ENCODE measurements at regions not wholly inside any gene's neighbourhood (a gene's known extent, or its start where the extent isn't known, plus 50 kb on each side); places are given as distances from the start of the nearest gene placed in this dataset.
"Not testable (repeated sequence)": the region's sequence is repeated elsewhere in the genome, so short reads cannot be mapped to it uniquely, and the experiment has no call there.

DNA sequence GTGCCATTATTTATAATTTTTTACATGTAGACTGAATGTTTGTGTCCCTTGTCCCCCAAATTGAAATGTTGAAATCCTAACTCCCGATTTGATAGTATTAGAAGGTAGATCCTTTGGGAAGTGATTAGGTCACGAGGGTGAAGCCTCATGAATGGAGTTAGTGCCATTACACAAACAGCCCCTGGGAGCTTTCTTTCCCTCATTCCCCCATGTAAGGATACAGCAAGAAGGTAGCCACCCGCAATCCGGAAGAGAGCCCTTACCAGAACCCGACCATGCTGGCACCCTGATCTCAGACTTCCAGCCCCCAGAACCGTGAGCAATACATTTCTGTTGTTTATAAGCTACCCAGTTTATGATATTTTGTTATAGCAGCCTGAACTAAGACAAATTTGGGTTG, 143.2 kb downstream of the NPIPB5 start:
- no peak for DNase-seq (ENCODE audit: low read depth)

DNA sequence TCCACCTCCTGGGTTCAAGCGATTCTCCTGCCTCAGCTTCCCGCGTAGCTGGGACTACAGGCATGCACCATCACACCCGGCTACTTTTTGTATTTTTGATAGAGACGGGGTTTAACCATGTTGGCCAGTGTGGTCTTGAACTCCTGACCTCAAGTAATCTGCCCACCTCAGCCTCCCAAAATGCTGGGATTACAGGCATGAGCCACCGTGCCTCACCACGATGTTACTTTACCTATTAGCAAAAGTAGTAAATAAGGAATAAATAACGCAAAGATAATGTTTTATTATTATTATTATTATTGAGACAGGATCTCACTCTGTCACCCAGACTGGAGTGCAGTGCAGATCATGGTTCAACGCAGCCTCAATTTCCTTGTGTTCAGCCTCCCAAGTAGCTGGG, 145.9 kb downstream of the NPIPB5 start:
- DNase-seq (ENCODE audit: low read depth), result not testable (repeated sequence)

DNA sequence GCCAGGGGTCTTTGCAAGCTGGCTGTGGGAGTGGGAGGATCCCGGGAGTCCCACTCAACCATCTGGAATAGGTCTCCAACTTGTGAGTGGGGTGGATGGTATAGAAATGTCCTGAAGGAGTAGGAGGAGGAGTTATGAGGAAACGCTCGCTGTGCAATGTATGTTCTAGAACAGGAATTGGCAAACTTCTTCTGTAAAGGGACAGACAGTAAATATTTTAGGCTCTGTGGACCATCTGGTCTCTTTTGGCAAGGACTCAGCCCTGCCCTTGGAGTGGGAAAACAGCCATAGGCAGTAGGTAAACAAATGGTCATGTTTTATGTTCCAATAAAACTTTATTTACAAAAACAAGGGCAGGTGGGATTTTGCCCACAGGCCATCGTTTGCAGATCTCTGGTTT, 149.2 kb downstream of the NPIPB5 start:
- DNase-seq (ENCODE audit: low read depth), result no peak

DNA sequence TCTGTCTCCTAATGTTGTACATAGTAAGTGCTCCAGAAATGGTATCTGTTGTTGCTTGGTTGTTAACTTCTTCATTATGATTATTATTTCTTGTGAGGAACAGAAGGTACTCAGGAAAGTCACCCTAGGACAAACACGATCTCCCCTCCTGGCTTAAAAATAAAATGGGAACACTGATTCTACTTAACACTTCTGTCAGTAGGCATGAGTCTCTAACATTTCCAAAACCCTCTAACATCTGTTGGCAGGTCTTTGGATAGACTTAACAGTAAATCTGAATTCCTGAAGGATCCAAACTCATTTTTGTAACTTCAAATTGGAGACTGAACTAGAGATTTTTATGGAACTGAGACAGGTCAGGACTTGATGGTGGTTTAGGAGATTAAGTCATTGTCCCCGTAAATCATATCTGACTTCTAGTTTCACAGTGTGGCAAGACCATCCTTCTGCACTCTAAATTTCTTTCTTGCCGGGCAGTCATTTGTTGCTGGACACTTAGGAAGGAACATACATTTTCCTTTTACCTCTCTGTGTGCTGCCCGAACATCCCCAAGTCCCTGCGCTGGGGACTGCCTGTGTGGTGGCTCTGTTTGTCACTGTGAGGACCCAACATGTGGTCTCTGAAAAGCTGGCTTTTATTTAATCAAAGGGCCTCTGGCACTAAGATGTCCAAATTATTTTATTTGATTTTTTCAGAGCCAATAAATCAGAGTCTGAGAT, 149.9 kb downstream of the NPIPB5 start:
- DNase-seq (ENCODE audit: low read depth), result no peak

DNA sequence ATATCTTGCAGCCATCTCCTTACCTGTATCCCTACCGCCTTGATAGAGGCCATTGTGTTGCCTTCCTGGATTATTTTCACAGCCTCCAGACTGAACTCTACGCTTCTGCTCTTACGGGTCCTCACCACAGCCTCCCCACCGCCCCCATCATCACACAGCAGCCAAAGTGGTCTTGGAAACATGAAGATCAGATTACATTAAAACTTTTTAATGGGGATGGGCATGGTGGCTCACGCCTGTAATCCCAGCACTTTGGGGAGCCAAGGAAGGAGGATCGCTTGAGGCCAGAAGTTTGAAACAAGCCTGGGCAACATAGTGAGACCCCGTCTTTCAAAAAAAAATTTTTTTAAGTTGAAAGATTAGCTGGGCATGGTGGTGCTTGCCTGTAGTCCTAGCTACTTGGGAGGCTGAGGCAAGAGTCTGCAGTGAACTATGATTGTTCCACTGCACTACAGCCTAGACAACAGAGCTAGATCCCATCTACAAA, 150.5 kb downstream of the NPIPB5 start:
- no peak for DNase-seq (ENCODE audit: low read depth)

DNA sequence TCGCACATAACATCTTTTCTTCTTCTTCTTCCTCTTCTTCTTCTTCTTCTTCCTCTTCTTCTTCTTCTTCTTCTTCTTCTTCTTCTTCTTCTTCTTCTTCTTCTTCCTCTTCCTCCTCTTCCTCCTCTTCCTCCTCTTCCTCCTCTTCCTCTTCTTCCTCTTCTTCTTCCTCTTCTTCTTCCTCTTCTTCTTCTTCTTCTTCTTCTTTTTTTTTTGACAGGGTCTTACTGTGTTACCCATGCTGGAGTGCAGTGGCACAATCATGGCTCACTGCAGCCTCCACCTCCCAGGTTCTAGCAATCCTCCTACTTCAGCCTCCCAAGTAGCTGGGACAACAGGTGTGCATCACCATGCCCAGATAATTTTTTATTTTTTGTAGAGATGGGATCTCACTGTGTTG, 151.0 kb upstream of the HS3ST2 start:
- DNase-seq (ENCODE audit: low read depth), result not testable (repeated sequence)

DNA sequence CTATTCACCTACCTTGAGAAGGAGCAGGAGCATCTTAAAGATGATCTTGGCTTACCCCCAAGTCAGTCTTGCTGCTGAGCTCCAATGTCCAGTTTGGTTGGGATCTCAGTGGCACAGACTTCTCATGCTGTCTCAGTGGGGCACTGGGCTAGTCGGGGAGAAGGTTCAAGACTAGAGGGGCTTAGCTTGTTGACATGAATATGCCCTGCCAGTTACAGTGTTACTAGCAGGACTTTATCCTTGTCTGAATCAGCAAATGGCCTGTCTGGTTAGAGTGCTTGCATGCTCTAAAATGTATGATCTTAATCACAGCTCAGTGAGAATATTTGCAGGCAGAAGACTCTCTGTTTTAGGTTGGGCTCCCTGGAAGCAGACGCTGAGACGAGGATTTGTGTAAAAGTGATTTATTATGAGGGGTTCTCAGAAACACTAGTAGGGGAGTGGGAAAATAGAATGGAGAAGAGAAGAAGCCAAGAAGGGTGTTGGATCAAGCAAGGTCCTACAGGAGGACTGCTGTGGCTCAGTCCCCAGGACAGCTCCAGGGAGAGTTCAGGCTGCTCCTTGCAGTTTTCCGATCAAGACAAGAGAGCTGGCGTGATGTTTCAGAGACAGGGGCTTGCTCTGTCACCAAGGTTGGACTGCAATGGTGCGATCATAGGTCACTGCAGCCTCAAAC, 150.4 kb upstream of the HS3ST2 start:
- DNase-seq (ENCODE audit: low read depth), result no peak

DNA sequence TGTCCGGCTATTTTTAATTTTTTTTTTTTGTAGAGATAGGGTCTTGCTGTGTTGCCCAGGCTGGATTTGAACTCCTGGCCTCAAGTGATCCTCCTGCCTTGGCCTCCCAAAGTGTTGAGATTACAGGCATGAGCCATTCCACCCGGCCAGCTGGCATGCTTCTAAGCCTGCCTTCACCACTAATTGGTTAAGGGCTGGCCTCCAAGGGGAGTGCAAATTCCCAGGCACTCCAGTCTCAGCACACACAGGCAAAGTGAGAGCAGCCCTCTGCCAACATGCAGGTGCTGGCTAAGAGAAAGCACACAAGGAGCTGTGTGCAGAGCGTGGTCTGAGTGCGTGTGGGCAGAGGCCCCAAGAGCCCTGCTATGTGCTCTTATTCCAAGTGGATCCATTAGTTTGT, 149.8 kb upstream of the HS3ST2 start:
- no peak for DNase-seq (ENCODE audit: low read depth)

DNA sequence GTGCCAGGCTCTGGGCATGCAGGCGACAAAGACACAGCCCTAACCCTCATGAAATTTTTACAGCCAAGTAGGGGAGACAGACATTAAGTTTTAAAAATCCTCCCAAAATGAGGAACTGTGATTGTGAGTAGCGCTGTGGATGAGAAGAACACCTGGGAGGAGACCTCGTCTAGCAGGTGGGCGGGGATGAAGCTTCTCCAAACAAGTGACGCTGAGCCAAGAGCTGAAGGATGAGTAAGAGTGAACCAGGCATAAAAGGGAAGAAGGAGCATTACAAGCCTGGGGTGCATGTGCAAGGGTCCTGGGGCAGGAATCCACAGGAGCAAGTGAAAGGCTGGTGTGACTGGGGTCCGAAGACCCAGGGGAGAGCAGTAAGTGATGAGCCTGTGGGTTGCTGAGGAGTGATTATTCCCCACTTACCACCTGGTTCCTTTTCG, 149.4 kb upstream of the HS3ST2 start:
- no peak for DNase-seq (ENCODE audit: low read depth)

DNA sequence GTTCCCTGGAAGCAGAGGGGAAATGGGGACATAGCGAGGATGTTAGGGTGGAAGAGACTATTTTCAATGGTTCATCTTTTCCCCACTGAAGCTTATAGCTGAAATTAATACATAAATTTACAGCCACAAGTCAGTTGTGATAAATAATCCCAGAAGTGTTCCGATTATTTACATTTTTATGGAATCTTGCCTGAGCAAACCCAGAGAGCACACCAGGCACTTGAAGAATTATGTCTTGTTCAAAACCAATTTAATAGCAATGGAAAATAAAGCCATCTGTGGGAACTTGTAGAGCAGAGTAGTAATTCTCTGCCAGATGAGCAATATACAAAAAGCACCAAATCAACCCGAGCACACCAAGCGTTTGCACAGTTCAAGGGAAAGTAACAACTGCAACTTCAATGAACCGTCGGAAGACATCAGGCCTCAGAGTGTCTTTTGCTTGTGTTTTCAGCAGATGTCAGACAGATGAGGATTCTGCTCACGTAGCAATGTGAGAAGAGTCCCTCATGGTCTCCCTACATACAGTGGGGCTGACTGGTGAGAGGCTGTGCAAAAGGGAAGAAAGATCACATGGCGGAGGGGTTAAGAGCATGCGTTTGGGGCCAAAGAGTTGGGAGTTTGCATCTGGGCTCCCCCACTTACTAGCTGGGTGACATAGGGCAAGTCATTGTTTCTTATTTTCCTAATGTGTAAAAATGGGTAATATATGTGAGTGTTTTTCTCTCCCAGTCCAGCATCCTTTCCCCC, 148.7 kb upstream of the HS3ST2 start:
- DNase-seq (ENCODE audit: low read depth), result no peak

DNA sequence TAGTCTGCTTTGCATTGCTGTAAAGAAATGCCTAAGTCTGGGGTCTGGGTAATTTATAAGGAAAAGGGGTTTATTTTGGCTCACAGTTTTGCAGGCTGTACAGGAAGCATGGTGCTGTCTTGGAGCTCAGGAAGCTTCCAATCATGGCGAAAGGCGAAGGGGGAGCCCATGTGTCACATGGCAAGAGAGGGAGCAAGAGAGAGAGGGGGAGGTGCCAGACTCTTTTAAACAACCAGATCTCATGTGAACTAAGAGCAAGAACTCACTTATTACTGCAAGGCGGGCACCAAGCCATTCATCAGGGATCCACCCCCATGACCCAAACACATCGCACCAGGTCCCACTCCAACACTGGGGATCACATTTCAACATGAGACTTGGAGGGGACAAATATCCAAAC, 148.2 kb upstream of the HS3ST2 start:
- DNase-seq (ENCODE audit: low read depth), result no peak

DNA sequence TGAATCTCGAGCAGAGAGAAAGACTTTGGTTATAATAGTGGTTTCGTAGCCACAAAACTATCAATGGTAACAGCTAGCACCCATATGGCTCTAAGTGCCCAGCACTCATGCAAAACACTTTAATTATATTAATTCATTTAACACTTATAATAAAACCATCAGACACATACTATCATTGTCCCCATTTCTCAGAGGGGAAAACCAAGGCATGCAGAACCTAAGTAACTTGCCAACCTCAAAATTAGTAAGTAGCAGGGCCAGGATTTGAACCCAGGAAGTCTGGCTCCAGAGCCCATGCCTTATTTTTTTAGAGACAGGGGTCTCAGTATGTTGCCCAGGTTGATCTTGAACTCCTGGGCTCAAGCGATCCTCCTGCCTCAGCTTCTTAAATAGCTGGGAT, 145.6 kb upstream of the HS3ST2 start:
- no peak for DNase-seq (ENCODE audit: low read depth)

DNA sequence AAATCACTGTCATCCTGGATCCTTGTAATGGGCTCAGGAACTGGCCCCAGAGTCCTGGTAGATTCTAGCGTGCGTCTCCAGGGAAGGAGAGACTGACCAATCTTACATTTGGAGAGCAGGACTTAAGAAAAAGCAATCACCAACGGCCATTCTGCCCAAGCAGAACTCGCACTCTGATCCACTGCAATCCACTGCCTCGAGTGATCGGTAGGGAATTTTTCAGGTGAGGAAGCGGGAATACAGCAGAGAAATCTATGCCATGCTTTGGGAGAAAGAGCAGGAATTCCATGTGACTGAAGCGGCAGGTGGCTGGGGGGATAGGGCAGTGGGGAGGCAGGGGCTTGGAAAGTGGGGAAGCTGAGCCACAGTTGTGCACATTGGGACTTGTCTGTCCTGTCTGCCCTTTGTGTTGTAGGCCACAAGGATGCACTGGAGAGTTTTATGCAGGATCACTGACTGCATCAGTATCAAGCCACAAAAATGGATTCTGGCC, 143.9 kb upstream of the HS3ST2 start:
- DNase-seq (ENCODE audit: low read depth), result no peak

DNA sequence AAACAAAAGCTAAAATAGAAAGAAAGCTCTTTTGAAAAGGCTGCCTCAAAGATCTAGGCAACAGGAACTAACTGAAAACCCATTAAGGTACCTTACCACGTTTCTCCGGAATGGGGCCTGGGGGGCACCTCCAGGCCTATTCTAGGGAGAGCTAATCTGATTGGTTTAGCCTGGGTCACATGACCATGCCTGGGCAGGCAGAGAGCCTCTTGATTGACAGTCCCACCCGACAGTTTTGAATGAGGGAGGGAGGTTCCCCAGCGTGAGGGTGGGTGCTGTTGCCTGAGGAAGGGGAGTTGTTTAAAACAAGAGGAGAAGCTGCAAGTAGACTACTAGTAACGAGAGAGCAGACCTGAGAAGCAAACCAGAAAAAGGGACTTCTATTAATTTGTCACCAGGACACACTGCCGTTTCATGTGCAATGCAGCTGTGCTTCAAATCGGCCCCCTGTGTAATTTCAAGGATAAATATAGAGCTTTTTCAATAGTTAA, 143.4 kb upstream of the HS3ST2 start:
- no peak for DNase-seq (ENCODE audit: low read depth)

DNA sequence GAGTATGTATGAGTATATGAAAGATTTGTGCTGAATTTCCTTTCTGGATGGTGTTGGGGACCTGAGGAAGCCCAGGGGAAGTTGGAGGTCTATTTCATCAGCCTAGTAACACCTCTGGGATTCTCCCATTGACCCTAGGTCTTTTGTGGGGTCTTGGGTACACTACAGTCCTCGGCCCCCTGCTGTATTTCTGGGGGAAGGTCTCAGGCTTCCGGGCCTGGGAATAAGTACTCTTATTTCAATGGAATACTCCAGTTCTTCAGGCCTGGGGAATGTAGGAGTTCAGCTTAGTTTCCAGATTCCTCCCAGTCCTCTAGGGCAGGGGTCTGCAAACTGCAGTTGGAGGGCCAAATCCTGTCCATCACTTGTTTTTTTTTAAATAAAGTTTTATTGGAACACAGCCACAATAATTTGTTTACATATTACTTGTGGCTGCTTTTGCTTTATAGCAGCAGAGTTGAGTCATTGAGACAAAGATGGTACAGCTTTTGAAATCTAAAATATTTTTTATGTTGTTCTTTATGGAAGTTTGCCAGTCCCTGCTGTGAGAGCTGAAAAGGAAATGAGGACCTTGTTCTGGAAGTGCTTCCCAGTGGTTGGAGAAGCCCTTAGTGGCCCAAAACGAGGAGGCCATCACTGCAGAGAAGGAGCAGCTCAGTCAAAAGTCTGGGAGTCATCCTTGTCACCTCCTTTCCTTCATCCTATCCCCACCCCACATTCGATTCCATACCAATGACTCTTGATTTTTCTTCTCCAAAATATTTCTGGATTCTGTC, 142.5 kb upstream of the HS3ST2 start:
- DNase-seq (ENCODE audit: low read depth), result no peak

DNA sequence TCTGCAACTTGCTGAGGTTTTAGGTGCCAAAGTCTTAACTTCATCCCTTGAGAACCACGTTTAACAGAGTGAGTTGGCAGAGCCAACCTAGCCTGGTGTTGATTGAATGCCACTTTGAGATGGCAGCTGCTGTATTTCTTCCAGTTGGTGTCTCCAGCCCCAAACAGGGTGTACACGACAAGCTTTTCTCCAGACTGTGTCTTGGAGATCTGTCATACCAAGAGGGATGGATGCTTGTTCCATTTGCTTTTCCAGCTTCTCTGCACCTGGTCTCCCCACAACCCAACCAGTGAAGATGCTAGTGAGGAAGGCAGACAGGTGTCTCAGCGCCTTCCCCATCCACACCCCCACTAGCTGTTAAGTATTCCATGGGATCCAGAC, 141.1 kb upstream of the HS3ST2 start:
- no peak for DNase-seq (ENCODE audit: low read depth)

DNA sequence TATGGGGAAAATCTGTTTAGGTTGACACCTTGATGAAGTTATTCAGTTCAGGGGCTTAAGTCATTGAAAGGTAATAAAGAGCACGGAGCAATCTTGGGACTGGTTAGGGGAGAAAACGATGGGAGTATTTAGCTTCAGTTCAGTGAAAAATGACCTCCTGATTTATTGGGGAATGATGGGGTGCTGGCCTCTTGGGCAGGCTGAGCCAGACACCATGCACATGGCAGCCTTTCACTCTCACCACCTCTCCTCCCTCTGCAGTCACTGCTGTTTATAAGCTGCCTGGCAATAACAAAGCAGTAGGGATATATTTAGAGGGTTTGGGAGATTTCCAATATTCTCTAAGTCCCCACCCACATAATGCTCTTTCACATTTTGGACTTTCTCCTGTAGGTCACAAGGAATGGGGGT, 140.5 kb upstream of the HS3ST2 start:
- DNase-seq (ENCODE audit: low read depth), result no peak

DNA sequence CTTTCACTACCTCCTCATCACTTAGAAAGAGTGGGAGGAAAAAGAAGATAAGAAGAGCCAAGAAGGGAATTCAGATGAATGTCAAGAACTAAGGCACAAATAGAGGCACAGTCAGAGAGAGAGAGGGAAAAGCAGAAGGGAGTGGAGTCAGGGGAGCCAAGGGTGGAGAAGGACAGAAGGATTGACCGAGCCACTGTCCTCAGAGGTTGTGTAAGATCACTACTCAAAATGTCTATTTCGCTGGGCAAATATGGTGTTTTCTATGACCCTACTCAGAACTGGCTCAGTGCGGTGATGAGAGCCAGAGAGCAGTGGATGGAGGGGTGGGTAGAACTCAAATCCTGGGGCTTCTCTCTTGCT, 139.2 kb upstream of the HS3ST2 start:
- no peak for DNase-seq (ENCODE audit: low read depth)

DNA sequence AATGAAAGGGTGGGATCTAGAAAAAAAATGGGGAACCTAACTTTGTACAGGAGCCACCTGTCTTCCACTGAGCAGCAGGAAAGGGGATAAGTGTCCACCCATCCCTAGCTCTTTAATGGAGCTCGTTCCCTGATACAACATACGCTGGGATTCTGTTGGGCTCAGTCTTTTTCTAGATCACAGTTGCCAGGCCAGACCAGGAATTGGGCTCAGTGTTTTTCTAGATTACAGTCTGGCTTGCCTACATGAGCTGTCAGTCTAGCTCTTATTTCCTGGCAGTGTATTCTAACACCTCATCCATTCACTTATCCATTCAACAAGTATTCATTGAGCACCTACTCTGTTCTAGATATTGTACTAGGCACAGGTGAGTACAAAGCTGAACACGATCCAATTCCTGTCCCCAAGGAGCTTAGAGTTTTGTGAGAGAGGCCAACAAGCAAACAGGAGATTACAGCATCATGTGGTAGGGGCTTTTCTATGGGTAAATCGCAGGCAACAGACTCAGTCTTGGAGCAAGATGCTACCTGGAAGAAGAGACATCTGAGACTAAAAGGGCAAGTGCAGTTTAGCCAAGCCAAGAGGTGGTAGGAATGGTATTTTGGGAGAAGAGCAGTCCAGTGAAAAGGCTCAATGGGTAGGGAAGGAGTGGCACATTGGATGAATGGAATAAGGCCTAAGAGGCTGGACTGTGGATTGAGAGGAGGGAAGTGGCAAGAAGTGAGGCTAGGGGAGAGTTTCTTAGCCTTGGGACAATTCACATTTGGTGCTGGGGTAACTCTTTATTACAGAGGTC, 138.0 kb upstream of the HS3ST2 start:
- no peak for DNase-seq (ENCODE audit: low read depth)

DNA sequence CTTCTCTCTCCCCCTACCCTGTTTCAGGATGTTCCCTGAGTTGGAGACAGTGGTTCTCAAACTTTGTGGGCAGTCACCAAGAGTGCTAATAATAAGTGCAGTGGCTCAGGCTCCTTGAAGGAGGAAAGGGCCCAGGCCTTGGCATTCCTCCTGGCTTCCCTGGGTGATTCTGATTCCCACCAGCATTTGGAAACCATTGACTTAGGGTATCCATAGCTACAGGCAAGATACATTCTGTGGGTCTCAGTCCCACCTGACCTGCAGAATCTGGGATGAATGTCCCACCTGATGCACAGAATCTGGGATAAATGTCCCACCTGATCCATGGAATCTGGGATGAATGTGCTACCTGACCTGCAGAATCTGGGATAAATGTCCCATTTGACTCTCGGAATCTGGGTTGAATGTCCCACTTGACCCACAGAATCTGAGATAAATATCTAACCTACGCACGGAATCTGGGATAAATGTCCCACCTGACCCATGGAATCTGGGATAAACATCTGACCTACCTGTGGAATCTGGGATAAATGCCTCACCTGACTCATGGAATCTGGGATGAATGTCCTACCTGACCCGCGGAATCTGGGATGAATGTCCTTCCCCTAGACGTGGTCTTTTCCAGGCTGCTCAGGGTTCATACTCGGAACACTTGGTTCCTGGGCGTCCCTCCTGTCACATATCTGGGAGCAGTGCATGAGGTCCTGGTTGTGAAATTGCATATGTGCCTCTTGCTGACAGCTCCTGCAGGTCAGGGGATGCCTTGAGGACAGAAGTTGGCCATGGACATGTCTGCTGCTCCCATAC, 136.7 kb upstream of the HS3ST2 start:
- DNase-seq (ENCODE audit: low read depth), result no peak
